Type B pancreatic cell (in vitro differentiated cells): ENCODE measurements at regions not wholly inside any gene's neighbourhood (a gene's known extent, or its start where the extent isn't known, plus 50 kb on each side); places are given as distances from the start of the nearest gene placed in this dataset.

Experiments
- DNase-seq: peaks from one replicate; pipeline ENCODE4 v3.0.0; 2021; ENCODE audit warnings: mixed read lengths; ENCODE audit not compliant: unreplicated experiment; ENCODE audit errors: extremely low spot score
- H3K27ac Mint-ChIP-seq: 2 replicates; pipeline ENCODE4 v1.8.0; 2021; ENCODE audit warnings: mild to moderate bottlenecking, mixed read lengths
- H3K27me3 Mint-ChIP-seq: 2 replicates; pipeline ENCODE4 v1.8.0; 2021; ENCODE audit warnings: mixed read lengths
- H3K36me3 Mint-ChIP-seq: 2 replicates; pipeline ENCODE4 v1.8.0; 2021; ENCODE audit warnings: mixed read lengths
- H3K4me1 Mint-ChIP-seq: one replicate; pipeline ENCODE4 v1.8.0; 2021; ENCODE audit warnings: mixed read lengths; ENCODE audit not compliant: unreplicated experiment
- H3K4me3 Mint-ChIP-seq: 2 replicates; pipeline ENCODE4 v1.8.0; 2021; ENCODE audit warnings: mild to moderate bottlenecking, mixed read lengths
- H3K9me3 Mint-ChIP-seq: 2 replicates; pipeline ENCODE4 v1.8.0; 2021; ENCODE audit warnings: mixed read lengths
- TF ChIP-seq, protein P1 (sequence below): fragments of 200-600 bp; sonication (generic); conservative IDR thresholded peaks from 2 replicates; pipeline ENCODE4 v1.5.0; 2021; ENCODE audit warnings: antibody characterized with exemption, mild to moderate bottlenecking

DNA sequence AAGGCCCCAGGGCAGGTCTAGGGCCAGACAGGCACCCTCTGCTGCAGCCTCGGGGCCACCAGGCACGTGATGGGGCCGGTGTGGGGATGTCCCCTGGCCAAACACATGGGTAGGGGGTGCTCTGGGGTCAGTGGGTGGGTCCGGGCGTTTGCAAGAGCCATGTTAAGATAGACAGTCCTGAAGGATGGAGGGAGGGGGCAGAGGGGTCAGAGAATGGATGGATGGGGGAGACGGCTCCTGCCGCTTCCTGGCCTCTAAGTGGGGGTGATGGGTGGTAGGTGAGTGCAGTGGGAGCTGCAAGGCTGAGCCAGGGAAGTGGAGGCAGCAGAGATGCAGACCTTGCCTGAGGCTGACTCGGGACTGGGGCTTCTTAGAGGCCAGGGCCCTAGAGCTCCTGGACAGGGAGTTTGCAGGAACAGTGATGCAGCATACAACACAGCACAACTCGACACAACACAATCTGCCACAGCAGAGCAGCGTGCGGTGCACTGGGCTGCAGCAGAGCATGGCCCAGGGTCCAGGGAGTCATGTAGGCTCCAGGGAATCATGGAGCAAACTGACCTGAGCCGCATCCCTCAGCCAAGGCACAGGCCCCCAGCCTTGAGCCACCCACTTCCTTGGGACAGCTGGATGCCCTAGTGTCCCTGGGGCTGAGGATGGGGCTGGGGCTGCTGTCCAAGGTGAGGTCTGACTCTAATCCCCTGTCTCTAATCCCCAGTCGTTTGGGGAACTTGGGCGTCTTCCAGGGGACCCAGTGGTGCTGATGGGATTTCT lies 97.5 kb downstream of the SCGB2B2 start:
- Mint-ChIP-seq H3K4me3 (no peak overlapping the region), H3K27me3 (no peaks in the 10 kb centered on the region), H3K27ac (no peak overlapping the region), H3K9me3 (no peaks in the 10 kb centered on the region), H3K36me3 (no peaks in the 10 kb centered on the region), H3K4me1 (no peaks in the 10 kb centered on the region)
- no peak for DNase-seq
- TF ChIP-seq, protein P1, sequence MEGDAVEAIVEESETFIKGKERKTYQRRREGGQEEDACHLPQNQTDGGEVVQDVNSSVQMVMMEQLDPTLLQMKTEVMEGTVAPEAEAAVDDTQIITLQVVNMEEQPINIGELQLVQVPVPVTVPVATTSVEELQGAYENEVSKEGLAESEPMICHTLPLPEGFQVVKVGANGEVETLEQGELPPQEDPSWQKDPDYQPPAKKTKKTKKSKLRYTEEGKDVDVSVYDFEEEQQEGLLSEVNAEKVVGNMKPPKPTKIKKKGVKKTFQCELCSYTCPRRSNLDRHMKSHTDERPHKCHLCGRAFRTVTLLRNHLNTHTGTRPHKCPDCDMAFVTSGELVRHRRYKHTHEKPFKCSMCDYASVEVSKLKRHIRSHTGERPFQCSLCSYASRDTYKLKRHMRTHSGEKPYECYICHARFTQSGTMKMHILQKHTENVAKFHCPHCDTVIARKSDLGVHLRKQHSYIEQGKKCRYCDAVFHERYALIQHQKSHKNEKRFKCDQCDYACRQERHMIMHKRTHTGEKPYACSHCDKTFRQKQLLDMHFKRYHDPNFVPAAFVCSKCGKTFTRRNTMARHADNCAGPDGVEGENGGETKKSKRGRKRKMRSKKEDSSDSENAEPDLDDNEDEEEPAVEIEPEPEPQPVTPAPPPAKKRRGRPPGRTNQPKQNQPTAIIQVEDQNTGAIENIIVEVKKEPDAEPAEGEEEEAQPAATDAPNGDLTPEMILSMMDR = no peak

- H3K9me3 Mint-ChIP-seq = no peaks in the 10 kb centered on the region
- H3K27ac Mint-ChIP-seq = no peak overlapping the region
- no peak overlapping the region for H3K4me3 Mint-ChIP-seq
- no peaks in the 10 kb centered on the region for H3K36me3 Mint-ChIP-seq
- TF ChIP-seq, protein P1 = no peak
- no peaks in the 10 kb centered on the region for H3K27me3 Mint-ChIP-seq
- H3K4me1 Mint-ChIP-seq = no peaks in the 10 kb centered on the region
- DNase-seq = no peak
Observed at GRCh38 chr19:34578751-34579150, 97.2 kb downstream of the WTIP start.

GRCh38 chr19:34578173-34578572 lies 96.6 kb downstream of the WTIP start:
- H3K36me3 Mint-ChIP-seq = no peaks in the 10 kb centered on the region
- DNase-seq = no peak
- H3K27me3 Mint-ChIP-seq = no peaks in the 10 kb centered on the region
- TF ChIP-seq, protein P1 = no peak
- H3K4me3 Mint-ChIP-seq = no peak overlapping the region
- H3K27ac Mint-ChIP-seq = no peak overlapping the region
- no peaks in the 10 kb centered on the region for H3K9me3 Mint-ChIP-seq
- H3K4me1 Mint-ChIP-seq = no peaks in the 10 kb centered on the region

GRCh38 chr19:34577531-34578101 lies 96.1 kb downstream of the WTIP start:
- no peaks in the 10 kb centered on the region for H3K36me3 Mint-ChIP-seq
- DNase-seq = no peak
- H3K4me1 Mint-ChIP-seq = no peaks in the 10 kb centered on the region
- no peak overlapping the region for H3K27ac Mint-ChIP-seq
- no peaks in the 10 kb centered on the region for H3K27me3 Mint-ChIP-seq
- peaks cover 5% of the 10 kb centered on the region for H3K9me3 Mint-ChIP-seq
- no peak overlapping the region for H3K4me3 Mint-ChIP-seq
- TF ChIP-seq, protein P1 = no peak

DNA sequence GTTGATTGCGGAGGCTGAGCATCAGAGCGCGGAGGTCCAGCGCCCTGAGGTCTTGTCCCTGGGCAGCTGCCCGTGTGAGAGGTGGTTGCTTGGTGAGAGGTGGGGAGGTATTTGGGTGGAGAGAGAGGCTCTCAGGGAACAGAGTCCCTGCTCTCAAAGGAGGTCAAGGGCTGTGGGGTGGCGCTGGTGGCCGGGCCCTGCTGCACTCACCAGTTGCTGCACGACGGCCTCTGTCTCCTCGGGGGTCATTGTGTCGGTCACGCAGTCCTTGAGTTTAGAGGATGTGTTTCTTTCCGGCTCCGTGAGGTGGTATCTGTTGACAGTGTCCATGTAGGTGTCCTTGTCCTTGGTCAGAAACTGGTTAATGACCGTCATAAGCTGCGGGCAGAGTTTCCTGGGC lies 95.5 kb downstream of the WTIP start:
- TF ChIP-seq, protein P1 = no peak
- no peaks in the 10 kb centered on the region for H3K4me1 Mint-ChIP-seq
- H3K4me3 Mint-ChIP-seq = no peak overlapping the region
- no peaks in the 10 kb centered on the region for H3K36me3 Mint-ChIP-seq
- H3K27me3 Mint-ChIP-seq = no peaks in the 10 kb centered on the region
- peaks cover 5% of the 10 kb centered on the region for H3K9me3 Mint-ChIP-seq
- no peak for DNase-seq
- no peak overlapping the region for H3K27ac Mint-ChIP-seq
